ENCODE measurements at regions not wholly inside any gene's neighbourhood (a gene's known extent, or its start where the extent isn't known, plus 50 kb on each side); places are given as distances from the start of the nearest gene placed in this dataset.

- intact Hi-C loops (cut with DNase I): no loop called here
- WGBS: 97% methylated on average over 2 of the region's 2 CpGs
- no peak overlapping the region for H3K4me3 ChIP-seq
Measured at GRCh38 chr6:140274548-140274947, 900.1 kb upstream of the CITED2 start.

DNA sequence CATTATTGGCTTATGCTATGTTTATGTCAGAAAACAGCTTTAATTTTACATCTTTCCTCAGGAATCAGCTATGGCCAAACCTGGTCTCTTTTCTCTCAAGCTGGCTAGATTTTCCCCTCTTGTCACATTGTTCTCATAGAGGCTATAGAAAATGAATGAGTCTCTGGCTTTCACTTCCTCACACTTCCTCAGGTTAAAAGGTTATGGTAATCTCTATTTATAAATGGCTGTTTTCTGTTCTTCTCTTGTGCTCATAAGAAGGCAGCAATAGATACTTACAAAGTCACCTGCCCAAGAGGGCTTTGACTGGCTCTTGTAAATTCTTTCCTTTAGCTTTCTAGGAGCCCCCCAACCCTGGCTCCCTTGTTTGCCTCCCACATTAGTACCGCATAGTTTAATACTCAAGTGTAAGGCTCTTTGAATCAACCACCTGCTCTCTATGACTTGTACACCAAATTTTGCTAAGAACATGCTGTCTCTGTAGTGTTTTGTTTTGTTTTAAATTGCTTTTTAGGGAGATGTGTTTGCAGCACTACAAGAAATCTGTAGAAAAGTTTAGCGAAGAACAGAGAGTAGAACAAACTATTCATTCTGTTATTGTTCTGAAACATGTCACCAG lies 897.4 kb upstream of the CITED2 start:
- TF ChIP-seq POLR2A (IDR thresholded peaks at IDR 0.05): no peak
- TF ChIP-seq, protein P1, sequence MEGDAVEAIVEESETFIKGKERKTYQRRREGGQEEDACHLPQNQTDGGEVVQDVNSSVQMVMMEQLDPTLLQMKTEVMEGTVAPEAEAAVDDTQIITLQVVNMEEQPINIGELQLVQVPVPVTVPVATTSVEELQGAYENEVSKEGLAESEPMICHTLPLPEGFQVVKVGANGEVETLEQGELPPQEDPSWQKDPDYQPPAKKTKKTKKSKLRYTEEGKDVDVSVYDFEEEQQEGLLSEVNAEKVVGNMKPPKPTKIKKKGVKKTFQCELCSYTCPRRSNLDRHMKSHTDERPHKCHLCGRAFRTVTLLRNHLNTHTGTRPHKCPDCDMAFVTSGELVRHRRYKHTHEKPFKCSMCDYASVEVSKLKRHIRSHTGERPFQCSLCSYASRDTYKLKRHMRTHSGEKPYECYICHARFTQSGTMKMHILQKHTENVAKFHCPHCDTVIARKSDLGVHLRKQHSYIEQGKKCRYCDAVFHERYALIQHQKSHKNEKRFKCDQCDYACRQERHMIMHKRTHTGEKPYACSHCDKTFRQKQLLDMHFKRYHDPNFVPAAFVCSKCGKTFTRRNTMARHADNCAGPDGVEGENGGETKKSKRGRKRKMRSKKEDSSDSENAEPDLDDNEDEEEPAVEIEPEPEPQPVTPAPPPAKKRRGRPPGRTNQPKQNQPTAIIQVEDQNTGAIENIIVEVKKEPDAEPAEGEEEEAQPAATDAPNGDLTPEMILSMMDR (IDR thresholded peaks at IDR 0.05): no peak
- no peak for TF ChIP-seq POLR2AphosphoS5 (IDR thresholded peaks at IDR 0.05)
- Histone ChIP-seq H3K9me3 (no peaks in the 10 kb centered on the region), H3K27ac (no peak overlapping the region)

More at GRCh38 chr6:140274548-140274947, 900.1 kb upstream of the CITED2 start:
- Histone ChIP-seq H3K27ac (no peak overlapping the region), H3K9me3 (no peaks in the 10 kb centered on the region), H3K4me1 (replicated peaks) (no peaks in the 10 kb centered on the region), H3K36me3 (no peaks in the 10 kb centered on the region), H3K27me3 (replicated peaks; ENCODE audit: insufficient read depth) (no peaks in the 10 kb centered on the region)
- TF ChIP-seq, protein P1 (IDR thresholded peaks at IDR 0.05): no peak
- TF ChIP-seq POLR2AphosphoS5 (IDR thresholded peaks at IDR 0.05) (no peak), POLR2A (IDR thresholded peaks at IDR 0.05) (no peak)
- no peak for DNase-seq (ENCODE audit: low spot score)

GRCh38 chr6:140269591-140270165 lies 895.2 kb upstream of the CITED2 start:
- 71% methylated on average over 2 of the region's 2 CpGs for WGBS

More for the DNA sequence above, 897.4 kb upstream of the CITED2 start:
- intact Hi-C loops (cut with DNase I): no loop called here
- Histone ChIP-seq H3K4me1 (replicated peaks) (no peaks in the 10 kb centered on the region), H3K36me3 (no peaks in the 10 kb centered on the region), H3K27me3 (replicated peaks; ENCODE audit: insufficient read depth) (no peaks in the 10 kb centered on the region), H3K4me3 (no peak overlapping the region)
- no peak for DNase-seq (ENCODE audit: low spot score)
- WGBS: 86% methylated on average over 2 of the region's 2 CpGs

GRCh38 chr6:140264431-140264830 lies 890.0 kb upstream of the CITED2 start:
- WGBS: 86% methylated on average over 3 of the region's 3 CpGs
- intact Hi-C loops (cut with DNase I): no loop called here

More at GRCh38 chr6:140269591-140270165, 895.2 kb upstream of the CITED2 start:
- intact Hi-C loops (cut with DNase I): no loop called here
- Histone ChIP-seq H3K4me3 (no peak overlapping the region), H3K9me3 (no peaks in the 10 kb centered on the region), H3K27me3 (replicated peaks; ENCODE audit: insufficient read depth) (no peaks in the 10 kb centered on the region), H3K4me1 (replicated peaks) (no peaks in the 10 kb centered on the region), H3K36me3 (no peaks in the 10 kb centered on the region), H3K27ac (no peak overlapping the region)
- no peak for DNase-seq (ENCODE audit: low spot score)
- TF ChIP-seq POLR2A (IDR thresholded peaks at IDR 0.05) (no peak), POLR2AphosphoS5 (IDR thresholded peaks at IDR 0.05) (no peak)
- TF ChIP-seq, protein P1 (IDR thresholded peaks at IDR 0.05): no peak

More at GRCh38 chr6:140264431-140264830, 890.0 kb upstream of the CITED2 start:
- Histone ChIP-seq H3K9me3 (no peaks in the 10 kb centered on the region), H3K27me3 (replicated peaks; ENCODE audit: insufficient read depth) (no peaks in the 10 kb centered on the region), H3K4me3 (no peak overlapping the region), H3K27ac (no peak overlapping the region), H3K36me3 (no peaks in the 10 kb centered on the region), H3K4me1 (replicated peaks) (no peaks in the 10 kb centered on the region)
- TF ChIP-seq, protein P1 (IDR thresholded peaks at IDR 0.05): no peak
- no peak for TF ChIP-seq POLR2A (IDR thresholded peaks at IDR 0.05)
- TF ChIP-seq POLR2AphosphoS5 (IDR thresholded peaks at IDR 0.05): no peak
- no peak for DNase-seq (ENCODE audit: low spot score)
